K562 (cell line): ENCODE measurements at regions not wholly inside any gene's neighbourhood (a gene's known extent, or its start where the extent isn't known, plus 50 kb on each side); places are given as distances from the start of the nearest gene placed in this dataset.

Experiments used
- HMGN3 ChIP-seq: IDR thresholded peaks from 2 replicates; pipeline ENCODE4 v1.6.1; 2011; ENCODE audit warnings: borderline replicate concordance, low read depth, mild to moderate bottlenecking, mixed read lengths, low read length; ENCODE audit not compliant: insufficient read length; ENCODE audit errors: extremely low read depth
- KLF16 ChIP-seq: IDR thresholded peaks from 2 replicates; pipeline ENCODE4 v1.6.1; 2016; ENCODE audit warnings: antibody characterized with exemption
- MTA3 ChIP-seq: fragments of 450-650 bp; formaldehyde crosslinking; IDR thresholded peaks from 2 replicates; pipeline ENCODE4 v1.6.1; 2017; ENCODE audit warnings: mild to moderate bottlenecking, borderline replicate concordance
- NFATC3 ChIP-seq: fragments of 450-650 bp; IDR thresholded peaks from 2 replicates; pipeline ENCODE4 v1.6.1; 2017; ENCODE audit warnings: mild to moderate bottlenecking
- PTTG1 ChIP-seq: fragments of 450-650 bp; IDR thresholded peaks from 2 replicates; pipeline ENCODE4 v1.6.1; 2016; ENCODE audit warnings: low read depth, mild to moderate bottlenecking, missing genetic modification characterization, missing compliant biosample characterization
- REST ChIP-seq, 2 experiments: fragments of 450-650 bp; formaldehyde crosslinking in 1 of 2; IDR thresholded peaks; 2 replicates each; pipeline versions ENCODE4 v1.4.0 to v1.6.1; 2014 to 2020; ENCODE audit warnings: mild to moderate bottlenecking in 2 of 2, borderline replicate concordance in 1 of 2, low read depth in 1 of 2
- SRF ChIP-seq, 2 experiments: fragments of 250-450, 450-650 bp in 1 of 2; sonication (Bioruptor Pico) in 1 of 2; sonication (generic) in 1 of 2; formaldehyde crosslinking; IDR thresholded peaks; 2 replicates each; pipeline versions ENCODE4 v1.5.0 to v1.5.1; 2020 to 2022; ENCODE audit warnings: mild to moderate bottlenecking in 1 of 2, missing genetic modification reagents in 1 of 2
- ZKSCAN8 ChIP-seq: fragments of 200-800 bp; sonication (Bioruptor generic); IDR thresholded peaks from 2 replicates; pipeline ENCODE4 v1.6.1; 2016; ENCODE audit warnings: missing genetic modification characterization, missing compliant biosample characterization
- ZMIZ1 ChIP-seq, 2 experiments: fragments of 150-350 bp in 1 of 2; IDR thresholded peaks; 2 replicates each; pipeline ENCODE4 v1.6.1; 2012 to 2016; ENCODE audit warnings: low read depth in 2 of 2, low read length in 2 of 2, mild to moderate bottlenecking in 1 of 2, moderate library complexity in 1 of 2
- ZNF282 ChIP-seq: sonication (generic); formaldehyde crosslinking; IDR thresholded peaks from 2 replicates; pipeline ENCODE4 v1.8.1; 2023; ENCODE audit warnings: missing genetic modification reagents

DNA sequence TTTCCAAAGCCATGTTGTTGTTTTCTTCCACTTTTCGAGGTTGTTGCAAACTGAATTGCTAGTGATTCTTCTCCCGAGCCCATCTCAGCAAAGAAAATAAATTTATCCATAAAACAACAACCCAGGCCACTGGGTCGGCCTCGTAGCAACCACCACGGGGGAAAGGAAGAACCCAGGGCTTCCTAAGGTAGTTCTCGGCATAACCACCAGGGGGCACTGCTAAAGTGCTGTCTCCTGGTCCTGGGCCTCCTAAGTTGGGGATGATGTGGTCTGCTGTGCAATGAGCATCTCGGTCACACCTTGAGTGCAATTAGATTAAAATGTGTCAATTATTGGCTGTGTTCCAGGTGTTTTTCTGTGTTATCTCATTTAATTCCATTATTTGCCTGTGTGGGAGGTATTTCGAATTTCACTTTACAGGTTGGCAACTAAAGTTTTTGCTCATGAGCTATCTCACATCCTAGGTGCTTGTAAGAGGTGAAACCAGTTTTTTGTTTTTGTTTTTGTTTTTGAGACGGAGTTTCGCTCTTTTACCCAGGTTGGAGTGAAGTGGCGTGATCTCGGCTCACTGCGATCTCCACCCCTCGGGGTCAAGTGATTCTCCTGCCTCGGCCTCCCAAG, 102.8 kb upstream of the DAP start (continued):
- TF ChIP-seq ZKSCAN8 (CRISPR knock-in tag) (no peak), NFATC3 (no peak), KLF16 (peak; percentile 35; the same call in 1 of the 2 replicates), SRF (CRISPR knock-in tag; IDR thresholded peaks at IDR 0.05) (no peak), HMGN3 (no peak), PTTG1 (no peak), ZNF282 (no peak), ZMIZ1 (IDR thresholded peaks at IDR 0.05; ENCODE audit: low read depth in 2 of 2, low read length in 2 of 2) (no peak), MTA3 (no peak), REST (IDR thresholded peaks at IDR 0.05; ENCODE audit: borderline replicate concordance) (peak; percentile 26; the same call in 1 of the 2 replicates), REST (CRISPR knock-in tag; IDR thresholded peaks at IDR 0.05; ENCODE audit: low read depth) (no peak)
